Nucleus accumbens (tissue), 56 donors: ENCODE measurements at regions not wholly inside any gene's neighbourhood (a gene's known extent, or its start where the extent isn't known, plus 50 kb on each side); places are given as distances from the start of the nearest gene placed in this dataset.
"Not testable (repeated sequence)": the region's sequence is repeated elsewhere in the genome, so short reads cannot be mapped to it uniquely, and the experiment has no call there.

Experiments used
- DNase-seq, 56 donors: peaks; one replicate each; lab custom pipeline; 2025; lab: John Stamatoyannopoulos, UW

DNA sequence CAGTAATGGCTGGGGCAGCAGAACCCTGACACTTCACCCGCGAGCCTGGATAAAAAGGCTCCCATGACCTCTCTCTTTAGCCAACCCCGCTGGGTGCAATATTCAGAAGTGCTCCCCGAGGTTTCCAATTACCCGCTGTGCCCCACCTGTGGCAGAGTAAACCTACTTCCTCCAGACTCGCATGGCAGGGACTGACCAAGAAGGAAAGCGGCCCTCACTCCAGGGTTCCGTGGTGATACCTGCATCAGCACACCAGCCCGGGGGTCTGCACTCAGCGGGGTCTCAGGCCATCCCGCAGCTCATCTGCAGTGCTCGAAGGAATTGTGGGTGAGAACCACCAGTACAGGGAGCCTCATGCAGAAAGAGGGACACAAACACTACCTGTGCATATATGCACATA is 136.3 kb upstream of the FMN2 start:
- DNase-seq = no peak

GRCh38 chr1:239956263-239956662 is 135.4 kb upstream of the FMN2 start:
- no peak for DNase-seq

DNA sequence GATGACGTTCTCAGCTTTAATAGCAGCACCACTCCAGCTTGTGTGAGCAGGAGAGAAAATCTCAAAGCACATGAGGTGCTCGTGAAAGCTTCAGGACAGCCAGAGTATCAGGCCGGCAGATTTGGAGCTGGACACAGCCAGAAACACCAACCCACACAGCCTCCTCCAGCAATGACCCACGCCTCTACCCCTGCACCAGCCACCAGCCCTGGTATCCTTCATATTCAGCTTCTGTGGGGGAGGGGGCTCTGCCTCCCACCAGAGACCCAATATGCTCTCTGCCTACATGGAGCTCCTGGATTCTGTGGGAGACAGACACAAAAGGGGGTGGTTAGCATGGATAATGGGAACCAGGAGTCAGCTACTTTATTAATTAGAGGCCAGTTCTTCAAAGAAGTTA is 133.6 kb upstream of the FMN2 start:
- DNase-seq = no peak

- DNase-seq = no peak
Measured at GRCh38 chr1:239960366-239960765, 131.3 kb upstream of the FMN2 start.

DNA sequence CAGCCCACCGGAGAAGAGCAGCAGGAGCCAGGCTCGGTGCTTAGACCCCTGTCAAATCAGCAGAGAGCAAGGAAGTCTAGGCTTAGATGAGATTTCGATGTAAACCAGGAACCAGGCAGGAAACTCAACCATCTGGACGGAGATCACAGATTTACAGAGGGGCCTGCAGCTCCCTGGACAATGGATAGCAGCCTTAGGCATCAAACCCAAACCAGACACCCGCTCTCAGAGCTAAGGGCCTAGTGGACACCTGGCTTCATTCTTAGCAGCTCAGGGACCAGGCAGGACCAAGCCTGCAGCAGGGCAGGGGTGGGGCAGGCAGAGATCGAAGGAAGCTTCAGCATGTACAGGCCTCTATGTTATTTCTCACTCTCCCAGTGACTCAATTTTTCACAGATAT is 127.8 kb upstream of the FMN2 start:
- DNase-seq = no peak

DNA sequence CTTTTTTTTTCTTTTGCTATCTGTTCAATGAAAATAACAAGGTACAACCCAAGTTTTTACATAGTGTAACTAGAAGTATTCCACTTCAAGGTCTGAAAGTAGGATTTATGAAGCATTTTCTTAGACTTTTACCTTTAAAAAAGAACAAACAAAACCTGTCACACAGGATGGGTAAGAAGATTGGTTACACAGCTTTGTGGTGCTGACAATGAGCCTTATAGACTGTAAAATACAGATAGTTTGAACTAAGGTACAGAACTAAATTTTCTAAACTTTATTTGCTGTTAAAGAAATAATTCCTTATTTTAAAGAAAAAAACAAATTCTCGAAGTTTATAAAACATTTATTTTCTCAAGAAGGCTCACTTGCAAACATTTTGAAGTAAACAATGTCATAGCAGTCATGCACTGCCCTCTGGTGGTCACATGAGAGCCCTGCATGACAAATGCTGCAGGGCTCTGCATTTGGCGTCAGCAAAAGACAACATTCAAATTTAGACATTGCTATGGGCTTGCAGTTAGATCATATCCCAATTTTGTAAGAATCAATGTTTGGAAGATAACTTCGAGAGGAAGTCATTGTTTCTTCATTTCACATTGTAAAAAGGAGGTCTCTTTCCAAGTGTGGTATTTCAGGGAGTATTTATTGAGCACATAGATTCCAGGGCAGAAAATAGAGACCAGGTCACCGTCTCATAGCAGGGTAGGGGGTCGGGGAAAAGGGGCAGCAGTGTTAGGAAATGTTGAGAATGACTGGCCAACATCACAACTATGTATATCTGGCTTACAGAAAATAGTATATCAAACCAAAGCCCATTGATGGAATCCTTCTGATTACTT is 115.3 kb upstream of the FMN2 start:
- peak in 25 of 56 donors; percentile 2 to 57 (median 16) for DNase-seq

GRCh38 chr1:239977416-239977815 is 114.3 kb upstream of the FMN2 start:
- no peak for DNase-seq

GRCh38 chr1:239979456-239979855 is 112.2 kb upstream of the FMN2 start:
- DNase-seq = no peak

DNA sequence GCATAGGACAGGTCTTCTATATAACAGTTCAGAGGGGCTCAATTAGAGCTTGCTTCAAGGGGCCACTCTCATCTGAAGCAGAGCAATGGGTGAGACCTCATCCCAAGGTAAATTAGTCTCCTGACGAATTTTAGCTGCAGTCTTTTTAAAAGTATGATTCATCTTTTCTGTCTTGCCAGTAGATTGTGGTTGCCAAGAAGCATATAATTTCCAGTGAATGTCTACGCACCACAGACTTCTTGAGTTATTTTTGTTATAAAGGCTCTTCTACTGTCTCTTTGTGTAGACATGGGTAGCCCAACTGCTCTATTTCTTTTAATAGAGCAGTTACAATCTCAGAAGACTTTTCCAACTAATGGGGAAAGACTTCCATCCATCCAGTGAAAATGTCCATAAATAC is 108.9 kb upstream of the FMN2 start:
- DNase-seq = no peak

DNA sequence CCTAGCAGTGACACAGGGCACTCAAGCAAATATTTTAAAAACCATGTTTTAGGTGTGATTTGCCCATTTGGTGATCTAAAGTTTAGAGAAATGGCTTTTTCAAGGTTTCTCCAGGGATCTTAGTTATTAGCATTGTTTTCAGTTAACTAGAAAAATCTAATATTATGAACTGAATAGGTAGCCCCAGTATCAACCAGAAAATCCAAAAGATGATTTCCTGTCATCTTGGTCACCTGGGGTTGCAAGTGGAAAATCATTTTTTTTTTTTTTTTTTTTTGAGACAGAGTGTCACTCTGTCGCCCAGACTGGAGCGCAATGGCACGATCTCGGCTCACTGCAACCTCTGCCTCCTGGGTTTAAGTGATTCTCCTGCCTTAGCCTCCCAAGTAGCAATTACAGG is 106.6 kb upstream of the FMN2 start:
- no peak for DNase-seq

DNA sequence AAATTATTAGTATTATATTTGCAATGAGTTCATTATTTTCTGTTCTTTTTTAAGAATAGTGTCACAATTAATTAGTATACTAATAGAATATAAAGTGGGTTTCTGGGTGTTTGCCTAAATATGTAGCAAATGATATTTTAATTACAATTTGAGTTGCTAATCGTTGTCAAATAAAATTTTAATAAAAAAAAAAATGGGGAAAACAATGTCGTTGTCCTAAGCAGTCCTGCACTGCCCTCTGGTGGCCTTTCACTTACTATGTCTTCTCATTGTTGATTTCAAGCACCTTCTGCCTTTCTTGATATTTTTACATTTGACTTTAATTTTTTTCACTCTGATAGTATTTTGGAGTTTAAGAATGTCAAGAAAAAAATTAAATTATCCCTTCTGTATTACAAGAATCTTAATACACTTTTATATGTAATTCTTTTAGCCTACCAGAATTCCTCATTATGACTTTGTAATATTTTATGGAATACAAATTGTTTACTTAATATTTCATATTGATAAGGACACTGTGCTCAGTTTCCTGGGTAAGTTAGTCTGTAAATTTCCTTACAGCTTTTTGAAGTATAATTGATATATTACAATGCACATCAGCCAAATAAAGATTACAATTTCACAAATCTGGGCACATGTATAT is 104.5 kb upstream of the FMN2 start:
- peak in 17 of 56 donors; percentile 1 to 66 (median 18) for DNase-seq

GRCh38 chr1:239989990-239990389 is 101.7 kb upstream of the FMN2 start:
- DNase-seq = no peak

- not testable (repeated sequence) for DNase-seq
Measured at GRCh38 chr1:239992566-239992965, 99.1 kb upstream of the FMN2 start.

GRCh38 chr1:239993366-239993765 is 98.3 kb upstream of the FMN2 start:
- no peak for DNase-seq

GRCh38 chr1:239995281-239995680 is 96.4 kb upstream of the FMN2 start:
- DNase-seq = no peak

GRCh38 chr1:239997160-239997514 is 94.5 kb upstream of the FMN2 start:
- DNase-seq = no peak

DNA sequence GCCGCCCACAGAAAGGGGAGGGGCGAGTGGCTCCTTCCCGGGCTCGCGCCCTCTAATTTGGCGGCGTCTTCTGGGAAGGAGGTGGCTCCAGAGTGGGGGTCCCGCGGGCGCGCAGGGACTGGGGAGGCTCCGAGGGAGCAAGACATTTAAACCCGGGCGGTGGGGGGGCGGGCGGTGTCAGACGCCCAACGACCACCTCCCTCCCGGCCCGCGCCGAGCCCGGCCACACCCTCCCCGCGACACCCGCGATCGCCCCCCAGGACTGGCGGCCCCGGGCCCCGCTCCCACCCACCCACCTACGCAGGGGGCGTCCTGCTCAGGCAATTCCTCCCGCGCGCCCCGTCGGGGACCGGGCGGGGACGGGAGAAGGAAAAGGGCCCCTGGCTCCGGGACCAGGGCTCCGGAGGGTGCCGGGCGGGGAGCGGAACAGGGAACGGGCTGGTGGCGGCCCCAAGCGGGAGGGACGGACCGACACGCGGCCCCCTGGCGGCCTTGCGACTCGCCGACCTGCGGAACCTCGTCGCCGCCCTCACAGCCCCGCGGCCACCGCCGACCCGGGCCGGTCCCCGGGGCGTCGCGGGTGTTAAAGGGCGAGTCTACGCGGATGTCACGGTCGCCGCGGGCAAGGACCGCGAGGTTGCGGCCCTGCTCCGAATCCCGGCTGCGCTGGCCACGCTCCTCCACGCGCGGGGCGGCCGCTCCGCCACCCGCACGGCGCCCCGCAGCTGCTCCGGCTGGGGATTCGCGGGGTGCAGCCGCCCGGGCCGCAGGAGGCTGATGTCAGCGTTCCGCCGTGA is 94.0 kb upstream of the FMN2 start:
- no peak for DNase-seq

DNA sequence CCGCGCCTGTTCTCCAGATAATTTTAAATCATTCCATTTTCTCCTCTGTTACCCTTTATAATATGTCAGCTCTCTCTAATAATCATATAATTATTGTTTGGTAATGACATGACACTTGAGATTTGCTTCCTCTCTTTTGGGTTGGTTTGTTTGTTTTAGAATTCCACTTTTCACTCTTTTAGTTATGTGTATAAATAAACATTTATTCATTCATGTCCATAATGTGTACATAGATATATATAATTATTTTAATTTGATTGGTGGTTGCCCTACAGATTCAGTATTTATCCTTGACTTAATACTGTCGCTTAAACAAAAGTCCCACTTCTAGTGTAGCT is 93.4 kb upstream of the FMN2 start:
- no peak for DNase-seq

- no peak for DNase-seq
Measured at GRCh38 chr1:239999170-239999569, 92.5 kb upstream of the FMN2 start.

- no peak for DNase-seq
Measured at GRCh38 chr1:240000634-240001033, 91.0 kb upstream of the FMN2 start.

GRCh38 chr1:240001177-240001740 is 90.4 kb upstream of the FMN2 start:
- DNase-seq = no peak
